GM18517 (cell line): ENCODE measurements at regions not wholly inside any gene's neighbourhood (a gene's known extent, or its start where the extent isn't known, plus 50 kb on each side); places are given as distances from the start of the nearest gene placed in this dataset.

Experiments
- ATAC-seq: cut with Tn5 transposase; IDR thresholded peaks from one replicate; pipeline ENCODE4 v1.9.1; 2021; ENCODE audit warnings: mild to moderate bottlenecking, moderate library complexity; ENCODE audit not compliant: unreplicated experiment

GRCh38 chr10:31614611-31615010 is 295.6 kb downstream of the ZEB1 start:
- no peak for ATAC-seq

- ATAC-seq: no peak
These were observed 293.1 kb downstream of the ZEB1 start for GRCh38 chr10:31612082-31612481.

GRCh38 chr10:31611161-31611560 is 292.1 kb downstream of the ZEB1 start:
- no peak for ATAC-seq

GRCh38 chr10:31607481-31607880 is 288.5 kb downstream of the ZEB1 start:
- no peak for ATAC-seq

- ATAC-seq: no peak
These were observed 287.8 kb downstream of the ZEB1 start for GRCh38 chr10:31606841-31607240.

- no peak for ATAC-seq
These were observed 287.0 kb downstream of the ZEB1 start for GRCh38 chr10:31605861-31606525.

GRCh38 chr10:31605426-31605825 is 286.4 kb downstream of the ZEB1 start:
- no peak for ATAC-seq

- no peak for ATAC-seq
These were observed 285.7 kb downstream of the ZEB1 start for GRCh38 chr10:31604646-31605170.

GRCh38 chr10:31604096-31604495 is 285.1 kb downstream of the ZEB1 start:
- ATAC-seq: no peak

- ATAC-seq: peak; percentile 96
These were observed 284.4 kb downstream of the ZEB1 start for GRCh38 chr10:31603235-31604087.

- ATAC-seq: no peak
These were observed 283.7 kb downstream of the ZEB1 start for GRCh38 chr10:31602541-31603234.

- ATAC-seq: no peak
These were observed 282.1 kb downstream of the ZEB1 start for GRCh38 chr10:31601136-31601535.

- no peak for ATAC-seq
These were observed 280.8 kb downstream of the ZEB1 start for GRCh38 chr10:31599626-31600504.

GRCh38 chr10:31596765-31597164 is 277.7 kb downstream of the ZEB1 start:
- no peak for ATAC-seq

- no peak for ATAC-seq
These were observed 277.0 kb downstream of the ZEB1 start for GRCh38 chr10:31595992-31596391.

GRCh38 chr10:31594347-31594873 is 275.4 kb downstream of the ZEB1 start:
- ATAC-seq: no peak

GRCh38 chr10:31593124-31593523 is 274.1 kb downstream of the ZEB1 start:
- ATAC-seq: no peak

GRCh38 chr10:31591569-31591968 is 272.6 kb downstream of the ZEB1 start:
- no peak for ATAC-seq

- no peak for ATAC-seq
These were observed 271.2 kb downstream of the ZEB1 start for GRCh38 chr10:31590023-31590800.
